Umbilical cord (tissue), 1 donor: ENCODE measurements at regions not wholly inside any gene's neighbourhood (a gene's known extent, or its start where the extent isn't known, plus 50 kb on each side); places are given as distances from the start of the nearest gene placed in this dataset.
"Not testable (repeated sequence)": the region's sequence is repeated elsewhere in the genome, so short reads cannot be mapped to it uniquely, and the experiment has no call there.

Experiments used
- DNase-seq: peaks from one replicate; pipeline ENCODE4 v3.0.0-alpha.2; 2015; ENCODE audit warnings: low spot score

- no peak for DNase-seq
These were observed 73.2 kb downstream of the ZIC4 start for GRCh38 chr3:147333098-147333497.

- DNase-seq = no peak
These were observed 77.6 kb downstream of the ZIC4 start for GRCh38 chr3:147328711-147329110.

GRCh38 chr3:147324356-147324755 lies 82.0 kb downstream of the ZIC4 start:
- no peak for DNase-seq

- no peak for DNase-seq
These were observed 87.4 kb downstream of the ZIC4 start for GRCh38 chr3:147318900-147319299.

GRCh38 chr3:147317080-147317479 lies 89.3 kb downstream of the ZIC4 start:
- not testable (repeated sequence) for DNase-seq

- DNase-seq = no peak
These were observed 92.8 kb downstream of the ZIC4 start for GRCh38 chr3:147313513-147313912.

GRCh38 chr3:147312786-147313280 lies 93.5 kb downstream of the ZIC4 start:
- no peak for DNase-seq

GRCh38 chr3:147311716-147312115 lies 94.6 kb downstream of the ZIC4 start:
- no peak for DNase-seq

- no peak for DNase-seq
These were observed 100.7 kb downstream of the ZIC4 start for GRCh38 chr3:147305533-147306250.

GRCh38 chr3:147304756-147305155 lies 101.6 kb downstream of the ZIC4 start:
- DNase-seq = no peak

GRCh38 chr3:147301781-147302180 lies 104.6 kb downstream of the ZIC4 start:
- DNase-seq = no peak

GRCh38 chr3:147299656-147300055 lies 106.7 kb downstream of the ZIC4 start:
- no peak for DNase-seq

GRCh38 chr3:147298511-147298982 lies 107.8 kb downstream of the ZIC4 start:
- DNase-seq = peak; percentile 71

- no peak for DNase-seq
These were observed 108.5 kb downstream of the ZIC4 start for GRCh38 chr3:147297761-147298350.

GRCh38 chr3:147287370-147287769 lies 119.0 kb downstream of the ZIC4 start:
- not testable (repeated sequence) for DNase-seq

- no peak for DNase-seq
These were observed 136.4 kb downstream of the ZIC4 start for GRCh38 chr3:147269907-147270306.

GRCh38 chr3:147267434-147267833 lies 138.9 kb downstream of the ZIC4 start:
- no peak for DNase-seq

GRCh38 chr3:147257944-147258343 lies 148.4 kb downstream of the ZIC4 start:
- no peak for DNase-seq

- no peak for DNase-seq
These were observed 149.6 kb downstream of the ZIC4 start for GRCh38 chr3:147256739-147257138.

- DNase-seq = no peak
These were observed 159.4 kb downstream of the ZIC4 start for GRCh38 chr3:147246906-147247305.

- not testable (repeated sequence) for DNase-seq
These were observed 160.7 kb downstream of the ZIC4 start for GRCh38 chr3:147245638-147246037.

GRCh38 chr3:147245022-147245421 lies 161.3 kb downstream of the ZIC4 start:
- DNase-seq = not testable (repeated sequence)

- DNase-seq = no peak
These were observed 161.9 kb downstream of the ZIC4 start for GRCh38 chr3:147244397-147244796.
